CD8-positive, alpha-beta memory T cell (primary cell): ENCODE measurements at regions not wholly inside any gene's neighbourhood (a gene's known extent, or its start where the extent isn't known, plus 50 kb on each side); places are given as distances from the start of the nearest gene placed in this dataset.

Source experiments
- CTCF ChIA-PET: fragments of 350-600 bp; sonication (Branson Sonifier 250); formaldehyde crosslinking; loops from one replicate; lab custom pipeline; 2021; ENCODE audit warnings: antibody characterized with exemption; lab: Charles Lee
- POLR2A ChIA-PET: fragments of 350-600 bp; sonication (Branson Sonifier 250); formaldehyde crosslinking; loops from one replicate; lab custom pipeline; 2021; ENCODE audit warnings: antibody characterized with exemption; lab: Charles Lee
- DNase-seq, 5 donors: peaks; one replicate each; pipeline versions ENCODE4 v3.0.0 to v3.0.0-alpha.2; 2020 to 2022; ENCODE audit warnings: mixed read lengths in 1 of 5
- H3K27ac ChIP-seq: one replicate; pipeline ENCODE4 v1.7.0; 2013; ENCODE audit warnings: low read depth, mild to moderate bottlenecking, low read length, moderate library complexity
- H3K27me3 ChIP-seq: 2 replicates; pipeline ENCODE4 v1.7.0; 2013; ENCODE audit warnings: low read length, mild to moderate bottlenecking; ENCODE audit not compliant: insufficient read depth, poor library complexity, severe bottlenecking
- H3K36me3 ChIP-seq: 2 replicates; pipeline ENCODE4 v1.7.0; 2013; ENCODE audit warnings: mild to moderate bottlenecking, low read length, moderate library complexity; ENCODE audit not compliant: insufficient read depth
- H3K4me1 ChIP-seq: 2 replicates; pipeline ENCODE4 v1.7.0; 2013; ENCODE audit warnings: mild to moderate bottlenecking, low read length, moderate library complexity; ENCODE audit not compliant: insufficient read depth
- H3K4me3 ChIP-seq: 2 replicates; pipeline ENCODE4 v1.7.0; 2013; ENCODE audit warnings: mild to moderate bottlenecking, low read length
- H3K9me3 ChIP-seq: 2 replicates; pipeline ENCODE4 v1.7.0; 2013; ENCODE audit warnings: mild to moderate bottlenecking, low read length
- H3K27ac Mint-ChIP-seq, 8 donors: one replicate each; pipeline ENCODE4 v1.8.0; 2020 to 2021; ENCODE audit warnings: mixed read lengths in 8 of 8, mild to moderate bottlenecking in 6 of 8, inconsistent platforms in 3 of 8, moderate library complexity in 3 of 8
- H3K27me3 Mint-ChIP-seq, 2 donors: one replicate each; pipeline ENCODE4 v1.8.0; 2020 to 2021; ENCODE audit warnings: mixed read lengths in 2 of 2, mild to moderate bottlenecking in 1 of 2, moderate library complexity in 1 of 2
- H3K36me3 Mint-ChIP-seq, 3 donors: one replicate each; pipeline ENCODE4 v1.8.0; 2020 to 2021; ENCODE audit warnings: mixed read lengths in 3 of 3, inconsistent platforms in 1 of 3, mild to moderate bottlenecking in 1 of 3
- H3K4me1 Mint-ChIP-seq, 3 donors: one replicate each; pipeline ENCODE4 v1.8.0; 2020 to 2021; ENCODE audit warnings: mixed read lengths in 3 of 3, inconsistent platforms in 1 of 3, mild to moderate bottlenecking in 1 of 3
- H3K4me3 Mint-ChIP-seq, 7 donors: one replicate each; pipeline ENCODE4 v1.8.0; 2020 to 2021; ENCODE audit warnings: mixed read lengths in 7 of 7, mild to moderate bottlenecking in 6 of 7, moderate library complexity in 4 of 7, inconsistent platforms in 2 of 7
- H3K9me3 Mint-ChIP-seq, 5 donors: one replicate each; pipeline ENCODE4 v1.8.0; 2020 to 2022; ENCODE audit warnings: mixed read lengths in 5 of 5, mild to moderate bottlenecking in 3 of 5, moderate library complexity in 2 of 5, inconsistent platforms in 1 of 5

DNA sequence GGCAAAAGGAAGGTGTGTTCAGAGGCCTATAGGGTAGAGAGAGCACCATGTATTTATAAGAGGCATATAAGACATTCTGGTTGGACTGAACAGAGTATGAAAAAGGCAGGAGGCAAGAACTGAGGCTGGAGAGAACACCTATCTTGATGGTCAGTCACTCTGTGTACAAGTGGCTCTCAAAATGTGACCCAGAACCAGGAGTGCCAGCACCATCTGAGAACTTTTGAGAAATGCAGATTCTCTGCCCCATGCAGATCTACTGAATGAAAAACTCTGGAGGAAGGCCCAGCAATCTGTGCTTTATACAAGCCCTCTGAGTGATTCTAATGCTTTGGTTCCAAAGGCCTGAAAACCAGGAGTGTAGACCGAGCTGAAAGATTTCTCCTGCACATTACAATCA is 324.0 kb upstream of the IL12A start:
- Mint-ChIP-seq H3K27ac (no peak overlapping the region), H3K9me3 (peaks cover 0 to 7% (median 4%) of the 10 kb centered on the region in 5 donors), H3K27me3 (no peaks in the 10 kb centered on the region), H3K4me3 (no peak overlapping the region), H3K36me3 (no peaks in the 10 kb centered on the region), H3K4me1 (no peaks in the 10 kb centered on the region)
- Histone ChIP-seq H3K27me3 (no peaks in the 10 kb centered on the region), H3K4me3 (no peak overlapping the region), H3K36me3 (no peaks in the 10 kb centered on the region), H3K9me3 (no peaks in the 10 kb centered on the region), H3K27ac (no peak overlapping the region), H3K4me1 (no peaks in the 10 kb centered on the region)
- no peak for DNase-seq
- ChIA-PET CTCF (no interaction called here), POLR2A (no interaction called here)

DNA sequence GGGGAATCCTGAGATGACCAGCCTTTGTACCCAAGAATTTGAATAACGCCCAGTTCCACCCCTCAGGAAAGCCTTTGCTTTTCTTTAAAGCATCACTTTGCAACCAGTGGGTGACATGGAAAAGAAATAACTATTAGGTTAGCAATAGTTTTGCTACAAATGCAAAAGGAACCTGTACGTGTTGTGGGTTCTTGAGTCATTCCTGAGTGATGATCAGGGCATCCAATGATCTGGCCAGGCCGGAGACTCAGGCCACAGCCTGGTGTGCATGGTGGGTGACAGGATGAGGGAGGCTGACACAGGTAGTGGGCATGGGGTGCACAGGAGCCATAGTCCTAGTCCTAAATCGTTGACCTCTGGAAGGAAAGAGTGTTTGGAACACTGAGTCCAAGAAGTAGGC is 321.4 kb upstream of the IL12A start:
- POLR2A ChIA-PET = no interaction called here
- Histone ChIP-seq H3K9me3 (no peaks in the 10 kb centered on the region), H3K4me1 (no peaks in the 10 kb centered on the region), H3K27ac (no peak overlapping the region), H3K27me3 (no peaks in the 10 kb centered on the region), H3K36me3 (no peaks in the 10 kb centered on the region), H3K4me3 (no peak overlapping the region)
- DNase-seq = no peak
- Mint-ChIP-seq H3K4me3 (no peak overlapping the region), H3K27ac (no peak overlapping the region), H3K4me1 (no peaks in the 10 kb centered on the region), H3K9me3 (peaks cover 0 to 2% (median under 1%) of the 10 kb centered on the region in 5 donors), H3K27me3 (no peaks in the 10 kb centered on the region), H3K36me3 (no peaks in the 10 kb centered on the region)
- CTCF ChIA-PET = no interaction called here

DNA sequence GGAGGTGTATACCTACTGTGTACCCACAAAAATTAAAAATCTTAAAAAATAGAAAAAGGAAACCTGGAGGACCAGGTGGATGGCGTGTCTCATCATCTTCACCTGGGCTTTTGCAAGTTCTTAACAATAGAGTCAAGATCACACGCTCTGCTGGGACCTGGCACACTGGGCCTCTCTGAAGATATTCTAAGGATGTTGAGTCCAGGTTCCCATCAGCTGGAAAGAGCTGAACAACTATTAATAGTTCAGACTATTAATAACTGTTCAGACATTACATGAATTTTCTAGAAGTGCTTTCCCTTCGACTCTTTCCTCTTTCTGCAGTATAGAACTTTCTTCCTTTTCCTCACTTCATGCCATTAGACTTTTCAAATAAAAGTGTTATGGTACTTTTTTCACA is 320.2 kb upstream of the IL12A start:
- DNase-seq = no peak
- H3K4me1 Mint-ChIP-seq = no peaks in the 10 kb centered on the region
- Histone ChIP-seq H3K27me3 (no peaks in the 10 kb centered on the region), H3K4me3 (no peak overlapping the region), H3K4me1 (no peaks in the 10 kb centered on the region), H3K36me3 (no peaks in the 10 kb centered on the region), H3K27ac (no peak overlapping the region), H3K9me3 (no peaks in the 10 kb centered on the region)
- ChIA-PET CTCF (no interaction called here), POLR2A (no interaction called here)
- H3K27ac Mint-ChIP-seq = no peak overlapping the region
- H3K4me3 Mint-ChIP-seq = no peak overlapping the region
- H3K27me3 Mint-ChIP-seq = no peaks in the 10 kb centered on the region
- no peaks in the 10 kb centered on the region for H3K9me3 Mint-ChIP-seq
- no peaks in the 10 kb centered on the region for H3K36me3 Mint-ChIP-seq

DNA sequence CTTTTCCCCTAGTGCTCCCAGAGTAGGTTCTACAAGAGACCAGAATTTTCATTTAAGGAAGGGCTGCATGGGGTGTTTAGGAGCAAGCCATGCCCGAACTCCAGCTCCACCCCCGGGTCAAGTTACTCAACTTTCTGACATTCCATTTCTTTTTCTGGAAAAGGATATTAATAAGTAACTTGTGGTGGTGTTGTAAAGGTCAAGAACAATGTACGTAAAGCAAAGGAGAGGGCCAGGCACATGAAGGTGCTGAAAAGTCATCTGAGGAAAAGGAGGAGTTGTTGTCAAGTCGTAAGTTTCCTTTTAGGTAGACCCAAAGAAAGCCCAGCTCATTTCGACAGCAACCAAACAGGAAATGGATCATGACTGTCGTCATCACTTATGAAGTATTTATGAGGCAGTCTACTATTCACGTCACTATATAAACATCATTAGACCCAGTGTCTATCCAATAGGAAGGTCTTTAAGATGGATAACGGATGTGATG is 319.6 kb upstream of the IL12A start:
- Histone ChIP-seq H3K27me3 (no peaks in the 10 kb centered on the region), H3K9me3 (no peaks in the 10 kb centered on the region), H3K4me3 (no peak overlapping the region), H3K27ac (no peak overlapping the region), H3K4me1 (no peaks in the 10 kb centered on the region), H3K36me3 (no peaks in the 10 kb centered on the region)
- H3K27ac Mint-ChIP-seq = no peak overlapping the region
- no peak for DNase-seq
- no peaks in the 10 kb centered on the region for H3K36me3 Mint-ChIP-seq
- no peaks in the 10 kb centered on the region for H3K27me3 Mint-ChIP-seq
- no peak overlapping the region for H3K4me3 Mint-ChIP-seq
- H3K4me1 Mint-ChIP-seq = no peaks in the 10 kb centered on the region
- H3K9me3 Mint-ChIP-seq = no peaks in the 10 kb centered on the region
- ChIA-PET POLR2A (no interaction called here), CTCF (no interaction called here)

DNA sequence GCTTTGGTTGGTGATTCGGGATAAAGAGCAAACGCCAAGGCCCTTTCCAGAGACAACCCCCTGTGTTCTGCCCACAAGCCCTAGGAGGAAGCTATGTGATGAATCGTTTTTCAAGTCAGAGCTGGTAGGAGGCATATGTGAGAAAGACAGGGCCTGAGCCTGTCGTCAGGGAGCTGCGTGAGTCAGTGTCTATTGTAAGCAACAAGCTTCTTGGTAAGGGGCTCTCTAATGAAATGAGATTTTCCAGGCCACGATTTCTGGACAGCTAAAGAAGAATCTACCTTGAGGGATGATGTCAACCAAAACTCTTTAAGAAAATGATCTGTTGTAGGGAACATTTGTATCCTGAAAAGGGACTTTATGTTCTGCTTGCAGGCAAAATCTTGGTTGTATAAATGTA is 318.9 kb upstream of the IL12A start:
- Mint-ChIP-seq H3K27me3 (no peaks in the 10 kb centered on the region), H3K4me1 (no peaks in the 10 kb centered on the region)
- CTCF ChIA-PET = no interaction called here

DNA sequence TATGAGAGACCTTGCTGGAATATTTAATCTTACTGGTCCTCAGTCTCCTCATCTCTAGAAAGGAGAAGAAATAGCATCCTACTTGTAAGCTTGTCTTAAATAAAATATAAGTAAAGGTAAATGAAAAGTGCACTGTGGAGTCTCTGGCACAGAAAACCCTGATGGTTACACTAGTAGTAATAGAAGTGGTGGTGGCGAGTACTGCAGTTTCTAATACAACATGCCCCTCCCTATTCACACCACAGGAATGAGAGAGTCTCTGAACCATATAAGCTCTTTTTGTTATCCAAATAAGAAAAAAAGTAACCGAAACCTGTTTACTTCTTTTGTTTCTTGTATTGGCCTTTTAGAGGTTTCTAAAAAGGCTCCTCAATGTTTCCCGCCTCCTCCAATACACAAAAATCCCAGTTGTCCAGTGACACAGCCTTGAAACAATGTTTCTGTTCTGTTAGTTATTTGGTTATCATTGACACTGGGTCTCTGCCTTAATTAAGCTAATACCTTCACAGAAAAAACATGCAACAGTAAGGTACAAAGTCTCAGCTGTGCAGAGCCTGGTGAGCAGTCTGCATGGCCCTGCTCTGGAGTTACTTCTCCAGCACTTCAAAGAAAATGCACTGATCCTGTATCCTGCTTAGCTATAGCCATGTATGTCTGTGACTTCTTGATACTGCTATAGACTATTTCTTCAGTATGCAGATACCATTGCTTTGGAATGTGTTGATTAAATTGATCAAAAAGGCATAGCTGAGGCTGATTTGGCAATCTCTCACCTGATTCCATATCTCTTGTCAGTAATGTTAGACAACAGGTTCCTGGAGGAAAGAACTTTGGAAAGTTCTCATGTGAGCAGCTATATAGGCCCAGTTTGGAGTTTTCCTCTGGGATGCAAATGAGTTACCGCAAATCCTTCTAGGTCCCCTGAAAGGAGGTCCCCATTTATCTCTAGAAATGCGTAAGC is 315.6 kb upstream of the IL12A start:
- Histone ChIP-seq H3K9me3 (no peaks in the 10 kb centered on the region), H3K27me3 (no peaks in the 10 kb centered on the region), H3K4me1 (no peaks in the 10 kb centered on the region), H3K27ac (no peak overlapping the region), H3K36me3 (no peaks in the 10 kb centered on the region), H3K4me3 (no peak overlapping the region)
- CTCF ChIA-PET = no interaction called here
- H3K4me3 Mint-ChIP-seq = no peak overlapping the region
- H3K4me1 Mint-ChIP-seq = no peaks in the 10 kb centered on the region
- POLR2A ChIA-PET = no interaction called here
- no peaks in the 10 kb centered on the region for H3K36me3 Mint-ChIP-seq
- peaks cover 0 to 4% (median 0%) of the 10 kb centered on the region in 5 donors for H3K9me3 Mint-ChIP-seq
- no peak for DNase-seq
- no peak overlapping the region for H3K27ac Mint-ChIP-seq
- no peaks in the 10 kb centered on the region for H3K27me3 Mint-ChIP-seq

More for the DNA sequence above, 318.9 kb upstream of the IL12A start:
- Histone ChIP-seq H3K27me3 (no peaks in the 10 kb centered on the region), H3K4me1 (no peaks in the 10 kb centered on the region), H3K36me3 (no peaks in the 10 kb centered on the region), H3K4me3 (no peak overlapping the region), H3K9me3 (no peaks in the 10 kb centered on the region), H3K27ac (no peak overlapping the region)
- Mint-ChIP-seq H3K9me3 (peaks cover 0 to 2% (median 0%) of the 10 kb centered on the region in 5 donors), H3K36me3 (no peaks in the 10 kb centered on the region), H3K4me3 (no peak overlapping the region), H3K27ac (no peak overlapping the region)
- POLR2A ChIA-PET = no interaction called here
- DNase-seq = no peak

DNA sequence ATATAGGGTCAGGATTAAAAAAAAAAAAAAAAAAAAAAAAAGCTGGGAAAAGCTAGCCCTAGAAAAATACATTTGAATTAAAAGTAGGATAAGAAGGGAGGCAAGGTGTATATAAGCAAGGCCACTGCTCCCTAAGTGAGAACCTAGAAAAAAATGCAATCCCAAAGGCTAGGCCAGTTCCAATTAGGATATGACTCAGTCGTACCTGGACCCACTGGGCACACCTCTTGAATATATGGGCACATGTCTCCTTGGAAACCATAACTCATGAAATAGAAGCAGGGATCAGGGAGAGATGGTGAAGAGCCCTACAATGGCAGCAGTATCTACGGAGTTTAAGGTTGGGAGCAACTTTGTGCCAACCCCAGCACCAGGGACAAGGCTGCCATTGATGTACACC is 314.1 kb upstream of the IL12A start:
- Mint-ChIP-seq H3K4me3 (no peak overlapping the region), H3K9me3 (peaks cover 0 to 5% (median 0%) of the 10 kb centered on the region in 5 donors), H3K27ac (no peak overlapping the region), H3K4me1 (no peaks in the 10 kb centered on the region), H3K27me3 (no peaks in the 10 kb centered on the region), H3K36me3 (no peaks in the 10 kb centered on the region)
- Histone ChIP-seq H3K27ac (no peak overlapping the region), H3K4me3 (no peak overlapping the region), H3K27me3 (no peaks in the 10 kb centered on the region), H3K4me1 (no peaks in the 10 kb centered on the region), H3K9me3 (no peaks in the 10 kb centered on the region), H3K36me3 (no peaks in the 10 kb centered on the region)
- POLR2A ChIA-PET = no interaction called here
- CTCF ChIA-PET = no interaction called here
- DNase-seq = no peak

DNA sequence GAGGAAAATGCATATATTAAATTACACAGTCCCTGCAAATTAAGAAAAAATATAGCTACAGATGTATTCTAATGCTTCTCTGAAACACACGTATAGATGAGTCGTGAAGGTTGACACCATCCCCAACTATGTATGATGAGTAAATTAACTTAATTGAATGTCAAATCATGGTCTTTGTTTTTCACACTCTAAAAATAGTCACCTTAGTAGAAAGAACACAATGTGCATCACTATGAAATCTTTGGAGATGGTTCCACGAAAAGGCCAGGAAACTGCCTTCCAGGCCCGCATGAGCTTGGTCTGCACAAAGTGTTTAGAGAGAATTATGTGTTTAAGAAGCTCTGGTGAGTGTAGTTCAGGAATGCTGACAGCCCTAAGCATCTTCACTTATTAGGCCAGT is 313.4 kb upstream of the IL12A start:
- Mint-ChIP-seq H3K27me3 (no peaks in the 10 kb centered on the region), H3K36me3 (no peaks in the 10 kb centered on the region), H3K27ac (no peak overlapping the region), H3K4me1 (no peaks in the 10 kb centered on the region), H3K9me3 (peaks cover 0 to 7% (median 0%) of the 10 kb centered on the region in 5 donors), H3K4me3 (no peak overlapping the region)
- no peak for DNase-seq
- H3K9me3 ChIP-seq = no peaks in the 10 kb centered on the region
- ChIA-PET CTCF (no interaction called here), POLR2A (no interaction called here)
- no peak overlapping the region for H3K27ac ChIP-seq
- H3K36me3 ChIP-seq = no peaks in the 10 kb centered on the region
- no peaks in the 10 kb centered on the region for H3K27me3 ChIP-seq
- no peak overlapping the region for H3K4me3 ChIP-seq
- no peaks in the 10 kb centered on the region for H3K4me1 ChIP-seq
